HepG2 (cell line): ENCODE measurements at regions not wholly inside any gene's neighbourhood (a gene's known extent, or its start where the extent isn't known, plus 50 kb on each side); places are given as distances from the start of the nearest gene placed in this dataset.
A peak's percentile ranks its signal among the peaks of the same experiment; 100 is the strongest.

Source experiments
- ATAC-seq: fragments of 200-7000 bp; cut with Tn5 transposase; 3 replicates; pipeline ENCODE4 v1.9.1; 2020; ENCODE audit warnings: mild to moderate bottlenecking, moderate library complexity
- BruUV-seq: library from RNA; stranded (reverse); fragments of 400-500 nt; replicated peaks from 2 replicates; lab custom pipeline; 2021; lab: Mats Ljungman, UMichigan
- CTCF ChIA-PET: fragments of 300-600 bp; formaldehyde crosslinking; extraction: SDS; loops from one replicate; lab custom pipeline; 2021; ENCODE audit warnings: low total read pairs, inconsistent platforms, low intra/inter-chr PET ratio; lab: Yijun Ruan, JAX
- POLR2A ChIA-PET: fragments of 350-600 bp; sonication (Branson Sonifier 250); formaldehyde crosslinking; loops from one replicate; lab custom pipeline; 2020; ENCODE audit warnings: antibody characterized with exemption, inconsistent platforms; lab: Yijun Ruan, JAX
- DNase-seq: peaks from one replicate; pipeline ENCODE4 v3.0.0-alpha.2; 2015; ENCODE audit warnings: low spot score
- FAIRE-seq: peaks from 3 replicates; lab custom pipeline; 2011; peaks lifted over from hg19 to GRCh38; lab: Jason Lieb, UNC
- H2AFZ ChIP-seq: one replicate; pipeline ENCODE4 v1.6.1; 2011; ENCODE audit warnings: low read length, inconsistent platforms
- H3K27ac ChIP-seq: fragments of 300-600 bp; 3 replicates; pipeline ENCODE4 v1.8.0; 2011; ENCODE audit warnings: mixed run types, mild to moderate bottlenecking, mixed read lengths, low read length, inconsistent platforms; ENCODE audit not compliant: insufficient read depth; ENCODE audit errors: extremely low read length
- H3K27me3 ChIP-seq, 2 experiments: fragments of 200-600 bp in 1 of 2; 2 replicates in 1 of 2; 3 replicates in 1 of 2; pipeline versions ENCODE4 v1.6.0 to v1.8.0; 2011; ENCODE audit warnings: low read length in 2 of 2, mild to moderate bottlenecking in 2 of 2, moderate library complexity in 2 of 2, inconsistent platforms in 1 of 2; ENCODE audit not compliant: insufficient read depth in 2 of 2, control insufficient read depth in 1 of 2
- H3K36me3 ChIP-seq, 2 experiments: fragments of 200-600 bp in 1 of 2; replicated peaks in 1 of 2; 2 replicates in 1 of 2; 3 replicates in 1 of 2; pipeline versions ENCODE4 v1.5.1 to v1.8.0; 2011; ENCODE audit warnings: low read length in 2 of 2, inconsistent platforms in 1 of 2; ENCODE audit not compliant: insufficient read depth in 2 of 2, control insufficient read depth in 1 of 2
- H3K4me1 ChIP-seq: 2 replicates; pipeline ENCODE4 v1.5.1; 2012; ENCODE audit warnings: low read length, inconsistent platforms; ENCODE audit not compliant: insufficient read depth
- H3K4me2 ChIP-seq: 2 replicates; pipeline ENCODE4 v1.6.0; 2011; ENCODE audit warnings: low read depth, low read length, inconsistent platforms
- H3K4me3 ChIP-seq, 3 experiments: fragments of 200-600 bp in 1 of 3; sonication (generic), shearing (Covaris generic) in 1 of 3; replicated peaks in 1 of 3; 2 replicates each; pipeline ENCODE4 v1.5.1; 2011 to 2016; ENCODE audit warnings: low read length in 3 of 3, inconsistent platforms in 2 of 3, low read depth in 2 of 3, mild to moderate bottlenecking in 2 of 3, control low read depth in 1 of 3, mixed read lengths in 1 of 3; ENCODE audit not compliant: insufficient read depth in 1 of 3
- H3K79me2 ChIP-seq: one replicate; pipeline ENCODE4 v1.6.1; 2011; ENCODE audit warnings: low read length, inconsistent platforms; ENCODE audit not compliant: insufficient read depth
- H3K9ac ChIP-seq: 2 replicates; pipeline ENCODE4 v1.6.0; 2011; ENCODE audit warnings: mild to moderate bottlenecking, low read depth, low read length, inconsistent platforms; ENCODE audit not compliant: insufficient read depth
- H3K9me3 ChIP-seq: 2 replicates; pipeline ENCODE4 v1.5.1; 2012; ENCODE audit warnings: mild to moderate bottlenecking, low read length
- H4K20me1 ChIP-seq: 2 replicates; pipeline ENCODE4 v1.6.0; 2011; ENCODE audit warnings: inconsistent platforms, mild to moderate bottlenecking, low read length, moderate library complexity; ENCODE audit not compliant: insufficient read depth
- ARHGAP35 ChIP-seq: sonication (generic); formaldehyde crosslinking; IDR thresholded peaks from 2 replicates; pipeline ENCODE4 v1.9.0; 2022; ENCODE audit warnings: mild to moderate bottlenecking, inconsistent platforms, moderate library complexity, missing genetic modification reagents, borderline replicate concordance
- ASH2L ChIP-seq: fragments of 300-600, 200-600 bp; sonication (generic); IDR thresholded peaks from 2 replicates; pipeline ENCODE4 v1.7.0; 2017; ENCODE audit warnings: low read depth, mild to moderate bottlenecking, moderate library complexity, mixed read lengths, low read length; ENCODE audit not compliant: insufficient read length
- ISX ChIP-seq: sonication (generic); formaldehyde crosslinking; conservative IDR thresholded peaks from 2 replicates; pipeline ENCODE4 v1.5.0; 2020; ENCODE audit warnings: missing genetic modification reagents
- SIX4 ChIP-seq: sonication (generic); formaldehyde crosslinking; IDR thresholded peaks from 2 replicates; pipeline ENCODE4 v1.4.0; 2020; ENCODE audit warnings: missing genetic modification reagents
- SRF ChIP-seq: IDR thresholded peaks from 2 replicates; pipeline ENCODE4 v1.6.1; 2011; ENCODE audit warnings: mild to moderate bottlenecking, low read depth, low read length, moderate library complexity
- TBX3 ChIP-seq: fragments of 450-650 bp; IDR thresholded peaks from 2 replicates; pipeline ENCODE4 v1.6.1; 2017; ENCODE audit warnings: antibody characterized with exemption, mild to moderate bottlenecking, inconsistent platforms, borderline replicate concordance
- ZBTB33 ChIP-seq: sonication (generic); formaldehyde crosslinking; IDR thresholded peaks from 2 replicates; pipeline ENCODE4 v1.4.0; 2020; ENCODE audit warnings: missing genetic modification reagents
- ZBTB7B ChIP-seq: sonication (generic); formaldehyde crosslinking; IDR thresholded peaks from 2 replicates; pipeline ENCODE4 v1.4.0; 2020; ENCODE audit warnings: missing genetic modification reagents
- ZNF879 ChIP-seq: sonication (generic); formaldehyde crosslinking; IDR thresholded peaks from 2 replicates; pipeline ENCODE4 v1.8.1; 2023; ENCODE audit warnings: missing genetic modification reagents
- WGBS: methylation state at CpG from one replicate; pipeline ENCODE4 v1.1.6; 2017; ENCODE audit warnings: low lambda C conversion rate; 5-methylcytosine and 5-hydroxymethylcytosine counted together
- in situ Hi-C: cut with HindIII; loops from 2 replicates; pipeline ENCODE4 v1.10.0; 2017; ENCODE audit warnings: low pct_unique_long_range_greater_than_20kb; ENCODE audit not compliant: extremely low pct_ligation_motif_present
- intact Hi-C: fragments of 100-400 bp; cut with micrococcal nuclease; formaldehyde crosslinking; loops from one replicate; pipeline ENCODE4 v1.10.0; 2022; ENCODE audit not compliant: unreplicated experiment
- TF ChIP-seq, protein P1 (sequence below): sonication (generic); formaldehyde crosslinking; IDR thresholded peaks from 2 replicates; pipeline ENCODE4 v1.4.0; 2020; ENCODE audit warnings: missing genetic modification reagents, borderline replicate concordance

DNA sequence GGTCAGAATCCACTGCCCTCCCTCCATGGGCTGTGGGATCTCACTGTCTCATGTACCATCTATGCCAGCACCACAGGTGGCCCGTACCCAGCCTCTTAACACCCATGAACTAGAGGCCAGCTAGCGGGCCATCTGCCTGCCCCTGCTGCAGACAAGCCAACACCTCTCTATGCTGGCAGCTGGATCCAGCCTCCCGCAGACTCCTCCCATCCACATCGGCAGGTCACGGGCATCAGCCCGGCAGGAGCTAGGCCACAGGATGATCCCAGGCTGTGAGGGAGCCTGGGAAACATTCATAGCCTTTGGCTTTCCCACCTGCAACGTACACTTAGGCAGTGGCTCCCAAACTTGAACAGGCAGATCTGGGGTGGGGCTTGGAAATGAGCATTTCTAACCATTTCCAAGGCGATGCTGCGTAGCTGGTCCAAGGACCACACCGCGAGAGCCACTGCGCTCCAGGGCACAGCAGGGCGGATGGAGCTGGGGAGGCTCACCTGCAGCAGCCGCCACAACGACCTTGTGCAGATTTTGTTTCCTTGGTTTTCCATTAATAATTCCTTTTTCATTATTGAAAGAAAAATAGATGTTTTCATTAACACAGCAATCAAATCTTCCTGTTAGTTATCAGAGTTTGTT, 114.7 kb downstream of the KCNF1 start:
- no TSS peak for BruUV-seq
- Histone ChIP-seq H3K27me3 (peaks cover 5 to 43% of the 10 kb centered on the region in 2 experiments; a peak in 4 of 5 replicates), H2AFZ (no peak overlapping the region), H4K20me1 (peaks cover 2% of the 10 kb centered on the region; the same call in 1 of the 2 replicates), H3K9ac (no peak overlapping the region), H3K4me3 (no peak overlapping the region), H3K4me1 (no peaks in the 10 kb centered on the region), H3K36me3 (no peaks in the 10 kb centered on the region), H3K4me2 (no peak overlapping the region), H3K79me2 (no peaks in the 10 kb centered on the region), H3K9me3 (no peaks in the 10 kb centered on the region), H3K27ac (no peak overlapping the region)
- ChIA-PET POLR2A (no interaction called here), CTCF (no interaction called here)
- ATAC-seq (no peak), DNase-seq (no peak), FAIRE-seq (no peak)
- TF ChIP-seq TBX3 (no peak), ZBTB33 (peak; percentile 79), SIX4 (CRISPR knock-in tag) (no peak)
- 77% methylated on average over 12 of the region's 15 CpGs for WGBS
- in situ Hi-C loops = loop anchor here (5.0 kb wide), 1 partner anchor 189 kb away; no protein-coding TSS in a partner anchor
- intact Hi-C loops = loop anchor here (5.0 kb wide), 1 partner anchor 114 kb away; the partner anchor contains the start of gene KCNF1

DNA sequence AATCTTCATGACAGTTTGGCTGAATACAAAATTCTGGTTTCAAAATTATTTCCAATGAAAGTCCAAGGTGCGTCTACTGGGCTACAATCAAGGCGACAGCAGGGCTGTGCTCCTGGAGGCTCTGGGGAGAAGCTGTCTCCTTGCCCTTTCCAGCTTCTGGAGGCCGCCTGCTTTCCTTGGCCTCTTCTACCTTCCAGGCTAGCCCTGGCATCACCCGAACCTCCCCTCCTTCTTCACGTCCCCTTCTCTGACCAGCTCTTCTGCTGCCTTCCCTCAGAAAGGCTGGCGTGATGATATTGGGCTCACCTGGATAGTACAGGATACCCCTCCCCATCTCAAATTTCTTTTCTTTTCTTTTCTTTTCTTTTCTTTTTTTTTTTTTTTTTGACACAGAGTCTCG, 115.5 kb downstream of the KCNF1 start:
- BruUV-seq = no TSS peak
- H3K27ac ChIP-seq = no peak overlapping the region
- no peak for TF ChIP-seq ASH2L
- TF ChIP-seq ZBTB7B (CRISPR knock-in tag) = no peak
- TF ChIP-seq, protein P1, sequence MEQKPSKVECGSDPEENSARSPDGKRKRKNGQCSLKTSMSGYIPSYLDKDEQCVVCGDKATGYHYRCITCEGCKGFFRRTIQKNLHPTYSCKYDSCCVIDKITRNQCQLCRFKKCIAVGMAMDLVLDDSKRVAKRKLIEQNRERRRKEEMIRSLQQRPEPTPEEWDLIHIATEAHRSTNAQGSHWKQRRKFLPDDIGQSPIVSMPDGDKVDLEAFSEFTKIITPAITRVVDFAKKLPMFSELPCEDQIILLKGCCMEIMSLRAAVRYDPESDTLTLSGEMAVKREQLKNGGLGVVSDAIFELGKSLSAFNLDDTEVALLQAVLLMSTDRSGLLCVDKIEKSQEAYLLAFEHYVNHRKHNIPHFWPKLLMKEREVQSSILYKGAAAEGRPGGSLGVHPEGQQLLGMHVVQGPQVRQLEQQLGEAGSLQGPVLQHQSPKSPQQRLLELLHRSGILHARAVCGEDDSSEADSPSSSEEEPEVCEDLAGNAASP (CRISPR knock-in tag) = no peak
- no peak for TF ChIP-seq SRF
- no peak for TF ChIP-seq ARHGAP35 (CRISPR knock-in tag)
- TF ChIP-seq ISX (CRISPR knock-in tag) = no peak
- no peak for TF ChIP-seq ZNF879 (CRISPR knock-in tag)
- no peaks in the 10 kb centered on the region for H3K9me3 ChIP-seq
- H2AFZ ChIP-seq = no peak overlapping the region
- H3K79me2 ChIP-seq = no peaks in the 10 kb centered on the region
- no peak overlapping the region for H3K4me2 ChIP-seq
- ChIA-PET CTCF (interaction anchor here (1.9 kb wide), 1 partner anchor 192 kb away, joined by 11 read pairs; no protein-coding TSS in a partner anchor), POLR2A (no interaction called here)
- H4K20me1 ChIP-seq = peaks cover 2% of the 10 kb centered on the region; the same call in 1 of the 2 replicates
- no peak overlapping the region for H3K9ac ChIP-seq
- in situ Hi-C loops = loop anchor here (5.0 kb wide), 1 partner anchor 190 kb away; no protein-coding TSS in a partner anchor
- H3K4me1 ChIP-seq = no peaks in the 10 kb centered on the region
- no peak overlapping the region for H3K4me3 ChIP-seq
- FAIRE-seq = no peak
- WGBS = 28% methylated on average over 7 of the region's 7 CpGs
- H3K27me3 ChIP-seq = peaks cover 5 to 42% of the 10 kb centered on the region in 2 experiments; a peak in 4 of 5 replicates
- ATAC-seq = no peak
- intact Hi-C loops = loop anchor here (5.0 kb wide), 1 partner anchor 115 kb away; the partner anchor contains the start of gene KCNF1
- DNase-seq = no peak
- H3K36me3 ChIP-seq = no peaks in the 10 kb centered on the region
